GF-D8 (cell line): ENCODE measurements at regions not wholly inside any gene's neighbourhood (a gene's known extent, or its start where the extent isn't known, plus 50 kb on each side); places are given as distances from the start of the nearest gene placed in this dataset.
"Not testable (repeated sequence)": the region's sequence is repeated elsewhere in the genome, so short reads cannot be mapped to it uniquely, and the experiment has no call there.

ENCODE experiments used
- DNase-seq: peaks from one replicate; lab custom pipeline; 2025; lab: John Stamatoyannopoulos, UW

DNA sequence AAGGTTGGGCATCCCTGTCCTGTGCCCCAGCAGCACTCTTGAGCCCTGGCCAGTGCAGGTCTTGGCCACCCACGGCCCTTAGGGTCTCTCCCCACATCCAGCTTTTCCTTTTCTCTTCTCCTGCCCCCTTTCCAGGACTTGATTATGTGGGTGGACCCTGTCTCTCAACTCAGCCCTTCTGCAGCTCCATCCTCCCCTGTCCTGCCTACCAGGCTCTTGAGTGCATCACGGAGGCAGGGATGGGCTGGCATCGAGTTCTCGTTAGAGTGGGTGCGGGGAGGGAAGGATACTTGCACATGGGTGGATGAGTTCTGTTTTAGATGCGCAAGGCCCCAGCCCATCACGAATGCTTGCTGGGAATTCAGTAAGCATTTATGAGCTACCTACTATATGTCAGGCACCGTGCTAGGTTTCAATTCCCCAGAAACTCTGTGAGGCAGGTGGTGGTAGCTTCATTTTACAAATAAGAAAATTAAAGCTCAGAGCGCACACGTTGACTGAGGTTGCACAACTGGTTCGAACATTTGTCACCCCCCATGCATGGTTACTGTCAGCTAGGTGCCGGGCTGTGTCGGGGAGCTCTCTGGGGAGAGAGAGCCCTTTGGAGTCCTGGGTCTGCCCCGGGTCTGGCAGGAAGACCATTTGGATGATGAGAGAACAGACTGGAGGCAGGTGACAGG, 144.6 kb upstream of the PITX1 start:
- no peak for DNase-seq

DNA sequence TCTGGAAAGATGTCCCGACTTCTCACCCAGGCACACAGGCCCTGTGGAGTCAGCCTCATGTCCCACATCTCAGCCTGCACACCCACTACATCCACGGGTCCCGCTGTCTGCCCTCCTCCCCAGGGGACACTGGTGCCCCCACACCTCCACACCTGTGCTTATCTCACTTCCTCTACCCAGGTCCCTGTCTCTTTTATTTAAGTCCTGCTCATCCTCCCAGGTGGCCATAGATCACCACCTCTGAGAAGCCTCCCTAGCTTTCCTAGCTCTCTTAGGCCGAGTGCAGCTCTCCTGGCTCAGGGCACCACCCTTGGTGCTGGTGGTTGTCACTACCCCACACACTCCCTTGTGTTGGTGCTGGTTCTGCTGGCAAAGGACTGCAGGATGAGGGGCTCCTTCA, 143.6 kb upstream of the PITX1 start:
- DNase-seq, result no peak

DNA sequence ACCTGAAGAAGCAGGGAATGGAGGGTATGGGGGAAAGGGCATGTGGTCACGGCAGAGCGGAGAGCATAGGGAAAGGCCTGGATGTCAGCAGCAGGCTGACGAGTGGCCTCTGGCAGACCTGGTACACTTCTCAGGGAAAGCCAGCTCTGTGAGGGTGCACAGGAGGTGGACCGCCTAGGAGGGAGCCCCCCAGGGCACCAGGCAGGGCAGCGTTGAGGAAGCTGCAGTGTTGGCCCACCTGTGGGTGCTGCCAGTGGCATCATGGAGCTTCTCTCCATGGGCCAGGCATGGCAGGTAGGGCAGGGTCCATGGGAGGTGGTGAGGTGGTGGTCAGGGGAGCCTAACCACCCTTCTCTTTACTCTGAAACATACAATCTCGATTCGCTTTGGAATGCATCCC, 143.0 kb upstream of the PITX1 start:
- DNase-seq, result no peak

DNA sequence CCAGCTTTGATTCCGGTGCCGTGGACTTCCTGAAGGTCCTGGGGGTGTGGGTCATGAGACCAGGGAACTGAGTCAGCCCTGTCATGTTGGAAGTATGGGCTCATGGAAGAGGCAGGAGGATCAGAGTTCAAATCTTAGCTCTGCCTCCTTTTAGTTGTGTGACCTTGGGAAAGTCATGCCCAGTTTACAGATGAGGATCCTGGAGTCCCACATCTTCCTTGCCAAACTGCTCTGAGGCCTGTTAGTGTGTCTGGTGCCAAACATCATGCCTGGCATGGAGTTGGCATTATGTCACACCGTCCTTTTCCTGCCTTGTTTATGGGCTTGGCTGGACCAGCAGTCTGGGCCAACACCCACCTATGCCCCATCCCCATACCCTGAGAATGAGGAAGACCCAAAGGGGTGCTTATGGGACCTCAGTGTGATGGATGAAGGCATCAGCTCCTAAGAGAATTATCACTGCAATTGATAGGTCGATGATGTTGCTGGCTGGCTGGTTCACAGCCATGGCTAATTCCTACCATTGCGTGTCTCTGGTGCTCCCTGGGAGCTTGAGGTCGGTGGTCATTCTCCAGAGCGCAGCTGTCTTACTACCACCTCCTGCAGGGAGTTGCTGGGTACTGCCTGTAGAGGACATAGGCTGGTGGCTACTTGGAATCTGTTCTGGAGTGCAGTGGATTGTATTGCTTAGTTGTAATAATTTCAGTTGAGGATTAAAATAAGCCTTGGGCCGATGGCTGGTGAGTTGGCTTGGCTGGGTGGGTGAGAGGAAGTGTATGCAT, 140.5 kb upstream of the PITX1 start:
- no peak for DNase-seq

DNA sequence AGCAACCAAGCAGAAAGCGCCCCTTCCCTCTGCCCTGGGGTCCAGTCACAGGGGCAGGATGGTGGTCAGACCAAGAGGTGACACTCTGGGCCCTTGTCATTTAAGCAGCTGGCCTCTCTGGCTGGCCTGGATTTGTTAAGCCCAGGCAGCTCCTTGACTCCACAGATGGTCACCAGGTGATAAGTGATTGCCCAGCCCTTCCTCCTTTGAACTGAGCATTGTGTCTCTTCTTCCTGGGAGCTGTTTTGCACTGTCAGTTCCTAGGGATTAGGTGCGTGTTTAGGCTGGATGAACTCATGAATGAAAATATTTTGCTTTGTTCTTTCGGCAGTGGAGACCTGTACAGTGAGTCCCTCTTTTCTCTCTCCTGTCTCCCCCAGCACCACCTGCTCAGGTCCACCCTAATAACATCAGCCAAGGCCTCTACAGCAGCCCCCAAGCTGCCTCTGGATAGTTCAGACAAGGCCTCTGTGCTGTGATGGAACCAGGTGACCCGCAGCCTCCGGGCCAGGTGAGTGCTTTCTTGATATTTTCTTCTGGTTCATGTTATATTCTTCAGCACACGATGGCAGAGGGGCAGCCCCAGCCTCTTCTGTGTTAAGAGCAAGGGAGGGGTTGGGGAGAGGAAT, 139.7 kb upstream of the PITX1 start:
- no peak for DNase-seq

DNA sequence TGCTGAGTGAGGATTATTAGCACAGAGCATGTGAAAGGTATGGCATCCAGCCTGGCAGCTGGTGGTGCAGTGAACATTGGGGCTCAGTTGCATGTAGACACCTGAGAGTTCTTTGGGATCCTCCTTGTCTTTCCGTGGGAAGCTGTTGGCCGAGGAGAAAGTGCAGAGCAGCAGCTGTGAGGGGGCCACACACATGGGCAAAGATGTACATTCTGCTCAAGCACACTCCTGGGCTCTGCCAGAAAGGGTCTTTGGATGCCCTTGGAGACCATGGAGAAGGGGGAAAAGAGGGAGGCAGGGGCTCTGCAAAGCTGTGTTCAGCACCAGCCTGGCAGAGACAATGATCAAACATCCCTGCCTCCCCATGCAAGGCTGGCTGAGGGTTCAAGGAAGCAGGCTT, 138.7 kb upstream of the PITX1 start:
- DNase-seq, result no peak

DNA sequence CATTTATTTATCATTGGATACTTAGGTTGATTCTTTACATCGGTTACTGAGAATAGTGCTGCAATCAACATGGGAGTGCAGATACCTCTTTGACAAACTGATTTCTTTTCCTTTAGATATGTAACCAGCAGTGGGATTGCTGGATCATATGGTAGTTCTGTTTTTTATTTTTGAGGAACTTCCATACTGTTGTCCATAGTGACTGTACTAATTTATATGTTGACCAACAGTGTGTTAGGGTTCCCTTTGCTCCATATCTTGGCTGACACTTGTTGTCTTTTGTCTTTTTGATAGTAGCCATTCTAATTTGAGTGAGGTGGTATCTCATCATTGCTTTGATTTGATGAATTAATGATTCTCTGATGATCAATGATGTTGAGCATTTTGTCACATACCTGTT, 137.3 kb upstream of the PITX1 start:
- DNase-seq, result no peak

DNA sequence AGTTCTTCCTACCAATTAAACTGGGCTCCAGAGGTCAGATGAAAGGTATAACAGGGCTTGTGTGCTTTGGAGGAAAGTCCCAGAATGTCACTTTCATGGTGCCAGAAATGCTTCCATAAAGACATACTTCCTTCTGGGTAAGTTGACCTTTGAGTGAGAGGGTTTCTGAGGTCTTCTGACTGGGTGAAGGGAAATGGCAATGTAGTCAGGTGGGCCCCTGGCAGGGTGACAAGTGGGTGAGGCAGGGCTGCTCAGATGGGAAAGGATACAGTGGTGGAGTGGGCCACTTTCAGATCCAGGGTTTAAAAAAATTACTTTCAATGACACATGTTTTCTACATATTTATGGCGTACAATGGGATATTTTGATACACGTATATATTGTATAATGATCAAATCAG, 136.5 kb upstream of the PITX1 start:
- no peak for DNase-seq

DNA sequence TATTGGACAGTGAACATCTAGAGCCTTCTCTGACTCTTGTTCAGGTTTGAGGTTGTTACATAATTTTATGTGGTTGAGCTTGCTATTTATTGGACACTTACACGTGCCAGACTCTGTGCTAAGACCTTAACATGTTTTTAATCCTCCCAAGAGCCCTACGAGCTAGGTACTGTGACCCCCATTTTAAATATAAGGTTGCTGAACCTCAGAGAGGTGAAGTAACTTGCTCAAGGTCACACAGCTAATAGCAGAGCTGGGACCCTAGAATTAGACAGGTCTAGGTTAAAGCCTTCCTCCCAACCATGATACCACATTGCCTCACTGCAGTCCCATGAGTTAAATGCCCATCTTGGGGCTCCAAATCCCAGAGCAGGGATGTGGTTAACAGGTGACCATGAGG, 135.7 kb upstream of the PITX1 start:
- DNase-seq, result no peak

DNA sequence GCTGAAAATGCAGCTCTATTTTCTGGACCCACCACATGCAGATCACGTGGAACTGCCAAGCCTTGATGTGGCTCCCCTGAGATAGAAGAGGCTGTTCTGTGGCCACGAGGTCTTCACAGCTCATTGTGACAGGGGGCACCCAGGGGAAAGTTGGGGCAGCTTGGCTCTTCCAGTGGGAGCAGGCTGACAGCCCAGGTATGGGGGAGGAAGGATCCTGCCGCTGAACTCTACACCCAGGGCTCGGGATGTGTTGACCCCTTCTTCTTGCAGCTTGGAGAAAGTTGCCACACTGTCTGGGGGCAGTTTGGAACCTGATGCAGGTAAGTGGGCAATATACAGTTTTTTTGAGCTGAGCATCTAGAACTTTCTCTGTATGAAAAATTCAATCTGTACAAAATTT, 133.6 kb upstream of the PITX1 start:
- DNase-seq, result no peak

DNA sequence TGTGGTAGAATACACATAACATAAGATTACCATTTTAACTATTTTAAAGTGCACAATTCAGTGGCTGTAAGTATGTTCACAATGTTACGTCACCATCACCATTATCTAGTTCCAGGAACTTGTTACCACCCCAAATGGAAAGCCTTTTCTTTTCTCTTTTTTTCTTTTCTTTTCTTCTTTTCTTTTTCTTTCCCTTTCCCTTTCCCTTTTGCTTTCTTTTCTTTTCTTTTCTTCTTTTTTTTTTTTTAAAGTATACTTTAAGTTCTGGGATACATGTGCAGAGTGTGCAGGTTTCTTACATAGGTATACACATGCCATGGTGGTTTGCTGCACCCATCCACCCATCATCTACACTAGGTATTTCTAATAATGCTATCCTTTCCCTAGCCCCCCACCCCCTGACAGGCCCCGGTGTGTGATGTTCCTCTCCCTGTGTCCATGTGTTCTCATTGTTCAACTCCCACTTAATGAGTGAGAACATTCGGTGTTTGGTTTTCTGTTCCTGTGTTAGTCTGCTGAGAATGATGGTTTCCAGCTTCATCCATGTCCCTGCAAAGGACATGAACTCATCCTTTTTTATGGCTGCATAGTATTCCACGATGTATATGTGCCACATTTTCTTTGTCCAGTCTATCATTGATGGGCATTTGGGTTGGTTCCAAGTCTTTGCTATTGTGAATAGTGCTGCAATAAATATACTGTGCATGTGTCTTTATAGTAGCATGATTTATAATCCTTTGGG, 131.0 kb upstream of the PITX1 start:
- not testable (repeated sequence) for DNase-seq

DNA sequence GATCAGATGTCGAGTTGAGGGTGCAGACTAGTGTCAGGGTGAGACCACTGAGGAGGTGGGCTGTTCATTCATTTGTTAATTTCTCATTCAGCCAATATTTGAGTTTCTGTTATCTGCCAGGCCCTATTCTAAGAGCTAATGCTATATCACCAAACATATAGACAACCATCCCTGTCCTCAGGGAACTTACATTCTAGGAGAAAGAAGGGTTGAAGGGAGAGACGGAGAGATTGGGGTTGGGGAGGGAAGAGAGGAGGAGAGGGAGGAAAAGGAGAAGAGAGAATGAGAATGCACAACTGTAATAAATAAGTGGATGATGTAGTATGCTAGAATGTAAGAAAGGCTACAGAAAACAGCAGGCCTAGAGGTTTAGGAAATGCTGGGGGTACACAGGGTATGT, 129.9 kb upstream of the PITX1 start:
- DNase-seq, result no peak

DNA sequence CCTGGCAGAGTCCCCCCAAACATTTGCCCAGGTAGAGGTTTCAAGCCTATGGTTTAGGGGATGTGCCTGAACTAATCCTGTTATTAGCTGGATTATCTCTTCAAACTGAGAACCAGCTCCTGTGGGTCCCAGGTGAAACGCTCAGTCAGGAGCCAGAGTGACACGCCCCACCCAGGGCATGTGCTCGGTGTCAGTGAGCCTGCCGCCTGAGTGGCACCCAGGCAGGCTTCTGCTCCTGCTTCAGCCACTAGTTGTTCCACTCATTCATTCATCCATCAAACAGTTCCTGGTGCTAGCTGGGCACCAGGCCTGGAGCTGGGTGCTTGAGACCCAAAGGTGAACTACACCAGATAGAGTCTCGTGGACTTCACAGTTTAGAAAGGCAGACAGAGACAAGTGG, 129.4 kb upstream of the PITX1 start:
- DNase-seq, result no peak

DNA sequence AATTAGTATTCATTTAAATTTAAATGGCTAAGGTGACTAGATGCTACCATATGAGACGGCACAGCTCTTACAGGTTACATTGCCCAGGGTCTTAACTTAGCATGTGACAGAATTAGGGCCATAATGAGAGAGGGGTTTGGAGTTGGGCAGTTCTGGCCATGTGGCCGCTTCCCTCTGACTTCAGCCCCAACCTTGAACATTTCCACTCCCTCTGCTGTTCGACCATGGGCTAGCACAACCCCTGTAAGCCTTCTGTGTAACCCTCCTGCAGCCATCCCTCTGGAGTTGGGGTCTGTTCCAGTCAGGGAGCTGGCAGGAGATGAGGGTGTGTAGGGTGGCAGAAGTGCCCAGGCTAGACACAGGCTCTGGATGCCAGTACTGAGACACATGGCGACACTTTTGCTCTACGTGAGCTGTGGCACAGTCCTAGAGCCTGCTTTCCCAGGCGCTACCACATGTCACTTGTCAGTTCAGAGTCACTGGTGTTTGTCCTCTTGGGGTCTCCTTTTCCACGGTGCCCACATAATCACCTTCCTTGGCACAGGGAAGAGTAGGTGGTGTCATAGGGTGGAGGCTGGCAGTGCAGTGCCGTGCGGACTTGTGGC, 128.7 kb upstream of the PITX1 start:
- no peak for DNase-seq

DNA sequence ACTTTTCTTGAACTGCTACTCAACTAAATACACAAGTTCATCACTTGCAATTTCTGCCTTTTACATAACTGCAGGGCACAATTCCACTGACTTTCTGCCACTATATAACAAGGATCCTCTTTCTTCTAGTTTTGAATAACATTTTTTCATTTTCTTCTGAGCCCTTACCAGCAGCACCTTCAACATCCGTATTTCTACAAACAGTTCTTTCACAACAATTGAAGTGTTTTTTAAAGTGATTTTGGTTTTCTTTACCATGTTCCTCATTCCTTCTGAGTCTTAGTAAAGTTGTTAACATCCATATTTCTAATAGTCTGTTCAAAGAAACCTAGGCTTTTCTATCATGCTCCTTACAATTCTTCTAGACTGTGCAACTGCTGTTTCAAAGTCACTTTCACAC, 127.2 kb upstream of the PITX1 start:
- no peak for DNase-seq

DNA sequence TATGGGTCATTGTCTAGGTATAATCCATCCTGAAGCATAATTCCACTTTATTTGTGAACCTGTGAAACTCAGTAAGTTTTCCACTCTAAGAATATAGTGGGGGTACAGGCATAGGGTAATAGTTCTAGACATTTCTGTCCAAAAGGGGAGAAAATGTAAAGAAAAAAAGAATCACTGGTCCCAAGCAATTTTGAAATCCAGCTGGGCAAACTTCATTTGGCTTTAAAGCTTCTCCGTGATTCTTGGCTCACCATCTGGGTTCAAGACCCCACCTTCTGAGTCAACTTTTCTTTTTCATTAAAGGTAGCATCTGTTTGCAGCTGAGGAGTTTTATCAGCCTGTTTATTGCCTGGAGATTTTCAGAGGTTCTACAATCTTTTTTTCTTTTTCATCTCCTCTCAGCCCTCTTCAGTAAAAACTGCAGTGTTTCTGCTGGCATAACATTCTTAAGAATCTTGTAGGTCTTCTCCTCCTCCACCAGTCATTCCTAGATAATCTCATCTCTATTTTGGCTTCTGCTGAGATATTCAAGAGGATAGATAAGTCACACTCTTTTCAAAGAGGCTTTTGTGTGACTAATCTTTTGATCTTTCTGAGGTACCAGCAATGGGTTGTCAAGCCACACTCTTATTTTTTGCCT, 126.1 kb upstream of the PITX1 start:
- DNase-seq, result no peak

DNA sequence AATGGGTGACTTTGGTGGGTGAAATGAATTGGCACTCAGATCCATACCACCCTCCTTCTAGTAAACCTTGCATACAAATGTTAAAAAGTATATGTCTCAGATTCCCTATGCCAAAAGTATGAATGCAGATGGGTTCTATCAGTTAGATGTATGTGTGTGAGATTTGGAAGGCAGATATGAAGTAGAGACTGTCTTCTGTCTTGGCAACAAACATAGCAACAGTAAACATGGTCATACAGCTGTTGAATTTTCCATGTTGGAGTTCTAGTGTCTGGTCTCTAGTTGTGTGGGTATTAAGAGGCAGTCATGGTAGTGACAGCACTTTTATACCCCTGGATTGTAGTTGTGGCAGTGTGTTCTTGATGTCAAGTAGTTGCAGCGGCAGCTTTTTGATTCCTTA, 125.6 kb upstream of the PITX1 start:
- no peak for DNase-seq

DNA sequence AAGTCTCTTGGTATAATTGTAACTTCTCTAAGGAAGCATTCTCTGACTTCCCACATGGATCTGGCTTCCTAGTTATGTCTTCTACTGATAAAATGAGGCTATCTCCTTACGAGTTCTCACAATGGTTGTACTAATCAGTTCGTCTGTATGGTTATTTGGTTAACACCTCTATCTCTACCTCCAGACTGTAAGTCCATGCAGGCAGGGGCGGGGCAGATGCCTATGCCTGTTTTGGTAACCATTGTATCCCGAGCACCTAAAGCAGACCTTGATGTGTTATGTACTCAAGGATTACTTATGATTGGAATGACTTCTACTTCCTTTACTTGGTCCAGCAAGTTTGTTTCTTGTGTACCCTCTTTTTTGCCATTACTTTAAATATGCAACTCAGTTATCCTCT, 125.0 kb upstream of the PITX1 start:
- DNase-seq, result no peak

DNA sequence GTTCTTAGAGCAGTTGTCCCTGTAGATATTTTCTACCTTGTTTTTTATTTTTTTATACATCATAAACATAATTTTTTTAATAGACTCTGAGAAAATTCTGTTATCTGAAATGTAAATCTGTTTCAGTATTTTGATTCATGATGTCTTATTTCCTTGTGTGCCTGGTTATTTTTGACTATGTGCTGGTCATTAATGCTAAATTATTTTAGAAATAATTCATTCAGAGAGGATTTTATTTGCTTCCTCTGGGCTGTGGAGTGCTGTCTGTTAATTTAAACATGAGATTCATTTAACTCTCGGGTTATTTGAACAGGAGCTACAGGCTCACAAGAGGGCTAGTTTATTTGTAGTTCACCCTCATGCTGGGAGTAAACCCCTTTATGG, 124.3 kb upstream of the PITX1 start:
- DNase-seq, result no peak

DNA sequence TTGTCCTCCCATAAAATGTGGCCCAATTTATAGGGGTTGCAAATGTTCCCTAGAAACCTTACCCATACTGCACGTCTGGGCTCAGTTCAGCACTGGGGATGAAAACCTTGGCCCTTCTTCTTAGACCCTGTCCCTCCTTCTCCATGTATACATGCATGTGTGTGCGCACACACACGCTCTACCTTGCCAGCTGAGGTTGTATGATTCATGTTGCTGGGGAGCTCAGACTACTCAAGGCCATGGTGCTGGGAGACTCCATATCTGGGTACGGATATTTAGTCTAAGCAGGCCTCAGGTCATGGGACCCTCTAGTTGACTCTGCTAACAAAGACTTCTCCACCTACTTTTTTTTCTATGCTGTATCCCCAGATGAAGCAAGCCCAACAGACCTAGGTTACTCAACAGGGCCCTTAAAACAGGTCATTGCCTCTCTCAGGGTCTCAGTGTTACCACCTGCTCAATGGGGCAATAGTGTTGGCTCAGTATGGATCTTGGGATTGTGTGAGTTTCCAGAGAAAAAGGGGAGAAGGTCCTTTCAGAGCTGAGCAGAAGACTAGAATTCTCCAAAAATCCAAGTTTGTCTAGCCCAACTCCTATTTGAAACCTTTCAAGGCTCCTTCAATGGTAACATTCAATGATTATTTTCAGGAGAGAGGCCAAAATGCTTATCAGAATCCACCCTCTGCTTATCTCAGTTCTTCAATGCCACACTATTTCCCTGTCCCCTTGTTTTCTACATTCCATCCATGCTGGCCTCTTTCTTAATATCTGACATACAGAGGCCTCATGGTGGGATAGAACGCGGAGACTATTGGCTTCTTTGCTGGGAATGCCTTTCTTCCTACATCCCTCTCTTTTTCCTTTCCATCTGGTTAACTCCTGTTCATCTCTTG, 123.6 kb upstream of the PITX1 start:
- no peak for DNase-seq
